GM12891 (cell line): ENCODE measurements at regions not wholly inside any gene's neighbourhood (a gene's known extent, or its start where the extent isn't known, plus 50 kb on each side); places are given as distances from the start of the nearest gene placed in this dataset.

ENCODE experiments used
- DNase-seq: peaks from one replicate; pipeline ENCODE4 v3.0.0; 2011; ENCODE audit warnings: low spot score; ENCODE audit not compliant: insufficient read length
- FAIRE-seq: peaks from 2 replicates; lab custom pipeline; 2011; peaks lifted over from hg19 to GRCh38; lab: Jason Lieb, UNC
- PAX5 ChIP-seq: IDR thresholded peaks from 2 replicates; pipeline ENCODE4 v1.6.1; 2011; ENCODE audit warnings: low read length, moderate library complexity, mild to moderate bottlenecking; ENCODE audit not compliant: insufficient read depth, severe bottlenecking
- POLR2A ChIP-seq: IDR thresholded peaks from 2 replicates; pipeline ENCODE4 v1.6.1; 2011; ENCODE audit warnings: low read depth, low read length, control low read depth
- POLR2AphosphoS5 ChIP-seq: IDR thresholded peaks from 2 replicates; pipeline ENCODE4 v1.6.1; 2011; ENCODE audit warnings: low read depth, low read length, control low read depth
- POU2F2 ChIP-seq: IDR thresholded peaks from 2 replicates; pipeline ENCODE4 v1.6.1; 2011; ENCODE audit warnings: low read depth, mild to moderate bottlenecking, control low read depth, low read length, moderate library complexity
- SPI1 ChIP-seq: IDR thresholded peaks from 2 replicates; pipeline ENCODE4 v1.6.1; 2011; ENCODE audit warnings: low read depth, low read length, control low read depth
- TAF1 ChIP-seq: IDR thresholded peaks from 2 replicates; pipeline ENCODE4 v1.6.1; 2011; ENCODE audit warnings: low read depth, low read length, control low read depth

DNA sequence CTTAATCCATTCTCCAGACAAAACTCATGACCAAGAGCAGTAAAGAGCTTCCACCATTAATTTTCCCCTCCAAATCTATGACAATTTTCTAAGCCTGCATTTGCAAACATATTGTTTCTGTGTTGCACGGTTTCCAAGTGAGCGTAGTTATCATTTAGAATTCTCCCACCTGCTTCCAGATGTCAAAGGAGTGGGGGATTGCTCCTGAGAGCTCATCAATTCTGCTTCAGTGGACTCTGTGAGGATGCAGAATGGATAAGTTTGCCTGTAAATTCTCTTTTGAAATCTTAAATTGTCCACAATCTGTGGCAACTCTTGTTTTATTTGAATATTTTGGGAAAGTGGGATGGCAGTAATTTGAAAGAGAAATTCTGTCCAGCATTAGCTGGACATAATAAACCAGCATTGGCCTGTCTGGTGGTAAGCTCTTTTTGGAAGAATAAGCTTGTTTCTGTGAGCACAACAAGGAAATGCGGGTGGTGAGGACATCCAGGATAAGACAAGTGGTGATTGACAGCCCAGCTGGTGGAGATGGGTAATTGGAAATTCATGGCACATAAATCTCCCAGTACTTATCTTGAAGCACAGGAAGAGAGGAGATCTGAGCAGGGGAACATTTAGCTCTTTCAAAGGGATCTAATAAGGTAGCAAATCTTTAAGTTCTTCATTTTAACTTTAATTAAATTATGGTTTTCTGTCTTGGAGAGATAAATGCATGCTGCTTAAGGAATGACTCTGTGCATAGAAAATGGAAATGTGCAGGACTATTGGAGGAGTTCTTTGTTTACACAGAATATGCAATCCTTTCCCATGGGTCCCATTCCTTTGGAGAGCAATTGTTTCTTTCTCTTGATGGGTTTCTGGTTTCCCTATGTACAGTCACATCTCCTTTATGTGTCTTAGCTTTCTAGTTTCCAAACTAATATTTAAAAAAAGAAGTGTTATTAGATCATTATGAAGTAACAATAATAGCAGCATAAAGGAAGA is 73.2 kb downstream of the FAT3 start:
- TF ChIP-seq POU2F2 (no peak), TAF1 (no peak), POLR2A (no peak), SPI1 (no peak), POLR2AphosphoS5 (no peak), PAX5 (no peak)
- no peak for FAIRE-seq

DNA sequence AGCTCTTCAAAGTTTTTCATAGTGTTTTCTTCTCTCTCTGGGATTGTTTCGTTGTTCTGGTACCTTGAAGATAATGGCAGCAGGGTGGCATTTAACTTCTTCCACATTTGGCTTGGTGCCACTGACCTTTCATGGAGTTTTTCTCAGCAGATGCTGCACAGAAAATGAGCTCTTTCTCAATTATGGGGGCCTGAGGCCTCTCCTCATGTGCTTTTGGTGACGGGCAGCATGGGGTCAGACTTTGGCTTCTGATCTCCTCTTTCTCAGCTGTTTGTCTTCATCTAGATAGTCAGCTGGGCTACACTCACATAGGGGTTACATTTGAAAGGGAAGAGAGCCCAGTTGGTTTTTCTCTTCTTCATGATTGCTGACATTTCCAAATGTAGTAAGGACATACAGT is 76.3 kb downstream of the FAT3 start:
- FAIRE-seq: no peak

More for the DNA sequence above, 73.2 kb downstream of the FAT3 start:
- no peak for DNase-seq

DNA sequence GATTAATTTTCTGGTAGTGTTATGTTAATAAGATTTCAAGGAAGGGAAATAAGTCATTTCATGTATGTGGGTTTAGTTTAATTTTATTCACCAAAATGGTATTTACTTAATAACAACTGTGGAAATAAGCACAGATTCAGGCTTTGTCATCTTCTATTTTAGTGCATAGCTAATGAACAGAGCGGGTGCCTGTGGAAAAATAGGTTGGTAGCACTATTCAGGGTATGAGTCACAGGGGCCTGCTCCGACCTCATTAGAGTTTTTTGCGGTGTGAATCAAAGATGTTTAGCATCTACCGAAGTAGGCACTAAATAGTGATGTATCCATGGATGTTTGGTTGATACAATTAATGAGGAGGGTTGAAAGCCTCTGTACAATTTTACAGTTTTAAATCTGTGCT is 78.2 kb downstream of the FAT3 start:
- no peak for FAIRE-seq
- no peak for DNase-seq
- TF ChIP-seq POLR2A: no peak
- no peak for TF ChIP-seq TAF1
- TF ChIP-seq PAX5: no peak
- no peak for TF ChIP-seq POLR2AphosphoS5
- TF ChIP-seq POU2F2: no peak
- no peak for TF ChIP-seq SPI1

More for the DNA sequence above, 76.3 kb downstream of the FAT3 start:
- TF ChIP-seq PAX5: no peak
- TF ChIP-seq SPI1: no peak
- no peak for TF ChIP-seq POLR2AphosphoS5
- no peak for TF ChIP-seq POU2F2
- TF ChIP-seq TAF1: no peak
- TF ChIP-seq POLR2A: no peak
- no peak for DNase-seq

DNA sequence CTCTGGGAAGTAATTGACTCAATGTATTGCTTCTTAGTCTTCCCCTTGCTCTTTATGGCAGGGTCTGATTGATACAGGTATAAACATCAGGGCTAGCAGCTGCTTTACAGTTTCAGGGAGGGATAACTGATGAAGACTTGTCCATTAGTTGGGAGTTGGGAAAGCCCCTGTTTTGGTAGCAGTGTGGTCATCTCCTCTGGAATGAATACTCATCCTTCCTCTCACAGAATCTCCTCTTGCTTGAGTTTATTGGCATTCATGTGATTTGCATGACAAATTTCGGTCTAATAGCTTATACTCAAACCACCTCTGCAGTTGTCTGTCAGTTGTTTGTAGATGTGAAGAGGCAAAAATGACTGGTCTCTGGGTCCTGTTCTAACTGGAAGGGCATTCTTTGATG is 79.7 kb downstream of the FAT3 start:
- FAIRE-seq: no peak
- DNase-seq: no peak

DNA sequence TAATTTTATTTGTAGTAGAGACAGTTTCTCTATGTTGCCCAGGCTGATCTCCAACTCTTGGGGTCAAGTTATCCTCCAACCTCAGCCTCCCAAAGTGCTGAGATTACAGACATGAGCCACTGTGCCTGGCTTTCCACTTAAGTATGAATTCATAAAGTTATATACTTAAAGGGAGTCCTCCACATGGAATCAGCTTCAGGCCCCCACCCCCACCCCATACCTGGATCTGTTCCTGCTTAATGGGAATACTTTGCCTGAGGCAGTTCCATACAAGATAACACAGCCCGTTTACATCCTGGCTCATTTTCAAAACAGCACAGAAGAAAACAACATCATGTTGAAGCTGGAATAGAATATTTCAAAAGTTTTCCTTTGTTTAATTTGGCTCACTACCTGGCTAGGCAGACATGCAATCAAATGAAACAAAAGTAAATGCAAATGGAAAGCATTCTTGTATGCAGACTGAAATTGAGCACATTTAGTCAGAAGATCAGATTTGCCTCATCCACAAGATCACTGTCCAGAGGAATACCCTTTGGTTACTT is 82.4 kb downstream of the FAT3 start:
- FAIRE-seq (no peak), DNase-seq (no peak)
- TF ChIP-seq POU2F2: no peak

More for the DNA sequence above, 79.7 kb downstream of the FAT3 start:
- TF ChIP-seq POLR2A (no peak), SPI1 (no peak), PAX5 (no peak), POLR2AphosphoS5 (no peak)

DNA sequence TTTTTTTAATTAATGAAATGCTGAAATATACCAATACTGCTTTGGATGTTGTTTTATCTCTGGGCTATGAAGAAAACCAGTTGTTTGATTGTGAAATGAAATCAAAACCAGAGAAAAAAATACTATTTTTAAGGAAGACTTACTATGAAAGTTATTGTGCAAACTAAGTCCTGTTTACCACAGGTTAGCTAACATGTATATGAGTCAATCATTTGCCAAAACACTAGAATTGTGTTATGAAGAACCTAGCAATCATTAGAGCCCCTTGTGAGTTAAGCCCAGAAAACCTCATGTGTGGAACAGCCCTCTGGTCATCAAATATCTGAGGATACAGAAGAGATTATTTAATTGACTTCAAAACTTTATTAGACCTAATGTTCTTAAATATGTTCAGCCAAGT is 83.7 kb downstream of the FAT3 start:
- TF ChIP-seq PAX5 (no peak), TAF1 (no peak), POLR2AphosphoS5 (no peak), SPI1 (no peak), POU2F2 (no peak), POLR2A (no peak)
- FAIRE-seq: no peak
- DNase-seq: no peak

DNA sequence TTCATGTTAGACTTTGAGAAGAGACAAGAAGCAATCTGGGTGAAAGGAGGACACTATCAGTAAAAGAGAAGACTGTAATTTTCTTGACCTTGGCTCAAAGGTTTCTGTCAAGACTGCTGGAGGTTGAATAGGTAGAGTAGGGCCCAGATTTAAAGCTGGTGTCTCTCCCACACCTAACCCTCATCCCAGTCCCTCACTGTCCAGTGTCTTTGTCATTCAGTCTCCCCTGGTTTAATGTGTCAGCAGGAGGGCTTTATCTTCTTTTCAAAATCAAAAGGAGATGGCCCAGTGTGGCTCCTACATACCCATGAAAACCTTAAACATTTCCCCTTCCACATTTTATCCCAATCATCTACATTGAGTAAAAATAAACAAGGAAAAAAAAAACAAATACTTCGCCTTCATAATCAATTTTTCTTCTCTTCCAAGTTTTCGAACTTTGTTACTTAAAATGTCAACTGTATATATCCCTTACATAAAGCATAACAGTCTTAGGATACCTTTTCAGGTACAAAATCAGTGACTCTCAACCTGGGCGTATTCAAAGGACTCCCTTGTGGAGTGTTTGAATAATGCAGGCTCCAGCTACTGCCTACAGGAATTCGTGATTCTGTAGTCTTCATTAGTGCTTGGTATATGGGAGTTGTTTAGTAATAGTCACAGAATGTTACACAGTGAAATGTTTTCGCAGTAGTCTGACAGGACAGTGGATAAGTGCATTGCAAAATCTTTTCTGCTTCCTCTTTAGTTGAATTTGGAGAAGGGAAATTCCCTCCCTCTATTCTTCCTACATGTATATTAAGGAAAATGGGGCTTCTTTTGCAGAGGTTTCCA is 87.2 kb downstream of the FAT3 start:
- TF ChIP-seq POU2F2 (no peak), TAF1 (no peak), POLR2A (no peak), POLR2AphosphoS5 (no peak), PAX5 (no peak), SPI1 (no peak)
- no peak for DNase-seq
- FAIRE-seq: no peak

DNA sequence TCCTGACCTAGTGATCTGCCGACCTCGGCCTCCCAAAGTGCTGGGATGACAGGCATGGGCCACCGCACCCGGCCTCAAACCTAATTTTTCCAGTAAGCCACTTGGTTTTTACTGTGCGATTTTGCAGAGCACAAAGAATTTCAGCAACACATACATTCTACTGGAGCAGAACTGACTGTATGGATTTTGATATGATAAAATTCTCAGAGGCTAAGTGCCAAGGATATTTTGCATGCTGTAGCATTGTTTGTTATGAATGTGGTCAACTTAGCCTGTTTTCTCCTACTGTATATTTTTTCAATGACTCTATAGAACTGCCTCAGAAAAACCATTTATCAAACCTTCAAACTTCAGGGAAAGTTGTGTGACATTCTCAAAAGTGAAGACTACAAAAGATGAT is 89.2 kb downstream of the FAT3 start:
- FAIRE-seq (no peak), DNase-seq (no peak)
- TF ChIP-seq POU2F2 (no peak), PAX5 (no peak), POLR2A (no peak), TAF1 (no peak), POLR2AphosphoS5 (no peak), SPI1 (no peak)

DNA sequence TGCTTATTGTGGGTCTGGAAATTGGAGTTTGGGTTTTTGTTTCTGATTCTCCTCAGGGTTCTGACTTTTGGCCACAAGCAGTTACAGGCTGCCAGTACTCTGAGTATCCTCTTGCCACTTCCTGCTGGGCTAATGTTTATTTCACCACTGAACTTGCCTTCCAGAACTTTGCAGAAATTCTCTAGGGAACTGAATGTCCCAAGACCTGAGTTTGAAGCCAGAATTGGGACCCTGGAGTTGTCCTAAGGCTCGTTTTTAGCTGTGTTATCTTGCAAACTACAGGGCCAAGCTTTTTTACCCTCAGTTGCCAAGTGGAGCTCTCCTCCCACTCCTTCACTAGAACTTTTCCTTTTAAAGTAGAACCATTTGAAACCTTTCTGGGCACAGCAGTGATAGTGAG is 89.9 kb downstream of the FAT3 start:
- no peak for DNase-seq
- no peak for FAIRE-seq
- no peak for TF ChIP-seq POLR2AphosphoS5
- no peak for TF ChIP-seq TAF1
- TF ChIP-seq PAX5: no peak
- no peak for TF ChIP-seq SPI1
- TF ChIP-seq POU2F2: no peak
- no peak for TF ChIP-seq POLR2A
